Fibroblast of lung (primary cell): ENCODE measurements at regions not wholly inside any gene's neighbourhood (a gene's known extent, or its start where the extent isn't known, plus 50 kb on each side); places are given as distances from the start of the nearest gene placed in this dataset.
"Not testable (repeated sequence)": the region's sequence is repeated elsewhere in the genome, so short reads cannot be mapped to it uniquely, and the experiment has no call there.

ENCODE experiments used
- DNase-seq, 2 donors: peaks; one replicate each; pipeline versions ENCODE4 v3.0.0 to v3.0.0-alpha.2; 2010; ENCODE audit warnings: low read depth in 2 of 2
- H2AFZ ChIP-seq: 2 replicates; pipeline ENCODE4 v1.5.1; 2012; ENCODE audit warnings: low read length, control low read depth, inconsistent platforms
- H3K27ac ChIP-seq: 2 replicates; pipeline ENCODE4 v1.5.1; 2011; ENCODE audit warnings: low read length, control low read depth; ENCODE audit not compliant: insufficient read depth
- H3K27me3 ChIP-seq: 2 replicates; pipeline ENCODE4 v1.5.1; 2011; ENCODE audit warnings: mild to moderate bottlenecking, low read length; ENCODE audit not compliant: control insufficient read depth, insufficient read depth
- H3K36me3 ChIP-seq: 2 replicates; pipeline ENCODE4 v1.5.1; 2011; ENCODE audit warnings: low read length; ENCODE audit not compliant: control insufficient read depth, insufficient read depth
- H3K4me1 ChIP-seq: 2 replicates; pipeline ENCODE4 v1.5.1; 2011; ENCODE audit warnings: low read length; ENCODE audit not compliant: control insufficient read depth, insufficient read depth; ENCODE audit errors: extremely low read depth
- H3K4me2 ChIP-seq: 2 replicates; pipeline ENCODE4 v1.5.1; 2011; ENCODE audit warnings: low read length, control low read depth; ENCODE audit not compliant: insufficient read depth; ENCODE audit errors: extremely low read depth
- H3K4me3 ChIP-seq, 4 experiments: fragments of 200-600 bp in 1 of 4; sonication (generic) in 1 of 4; replicated peaks in 1 of 4; 2 replicates each; pipeline ENCODE4 v1.5.1; 2011 to 2016; ENCODE audit warnings: low read length in 4 of 4, low read depth in 3 of 4, mild to moderate bottlenecking in 3 of 4, control low read depth in 2 of 4, inconsistent platforms in 1 of 4, mixed read lengths in 1 of 4; ENCODE audit not compliant: insufficient read depth in 1 of 4; ENCODE audit errors: control extremely low read depth in 1 of 4
- H3K79me2 ChIP-seq: 2 replicates; pipeline ENCODE4 v1.5.1; 2012; ENCODE audit warnings: mild to moderate bottlenecking, low read length, inconsistent platforms; ENCODE audit not compliant: control insufficient read depth, insufficient read depth
- H3K9ac ChIP-seq: 2 replicates; pipeline ENCODE4 v1.5.1; 2011; ENCODE audit warnings: mild to moderate bottlenecking, low read length, control low read depth; ENCODE audit not compliant: insufficient read depth
- H3K9me3 ChIP-seq: 2 replicates; pipeline ENCODE4 v1.5.1; 2012; ENCODE audit warnings: low read depth, low read length; ENCODE audit not compliant: control insufficient read depth, insufficient read depth
- H4K20me1 ChIP-seq: 2 replicates; pipeline ENCODE4 v1.5.1; 2011; ENCODE audit warnings: low read length; ENCODE audit not compliant: control insufficient read depth, insufficient read depth; ENCODE audit errors: extremely low read depth
- CTCF ChIP-seq, 2 donors: IDR thresholded peaks in 1 of 2; conservative IDR thresholded peaks in 1 of 2; 1 replicate in 1 of 2; 2 replicates in 1 of 2; pipeline ENCODE4 v1.5.1; 2011 to 2012; ENCODE audit warnings: low read length in 2 of 2, control low read depth in 1 of 2, inconsistent platforms in 1 of 2, low read depth in 1 of 2, mild to moderate bottlenecking in 1 of 2
- EZH2 ChIP-seq: IDR thresholded peaks from 2 replicates; pipeline ENCODE4 v1.5.1; 2012; ENCODE audit warnings: low read length, control low read depth, mild to moderate bottlenecking; ENCODE audit errors: missing control alignments

- TF ChIP-seq EZH2 (no peak), CTCF (conservative IDR thresholded peaks at IDR 0.05 in 1 of 2, IDR thresholded peaks at IDR 0.05 in 1 of 2; ENCODE audit: low read depth in 1 of 2, low read length in 2 of 2) (no peak)
- Histone ChIP-seq H3K27ac (no peak overlapping the region), H4K20me1 (no peaks in the 10 kb centered on the region), H3K79me2 (no peaks in the 10 kb centered on the region), H3K9ac (no peak overlapping the region), H3K4me2 (no peak overlapping the region), H2AFZ (no peak overlapping the region), H3K27me3 (no peaks in the 10 kb centered on the region), H3K36me3 (no peaks in the 10 kb centered on the region), H3K9me3 (no peaks in the 10 kb centered on the region), H3K4me3 (no peak overlapping the region), H3K4me1 (no peaks in the 10 kb centered on the region)
- DNase-seq: no peak
Observed at GRCh38 chr7:118420888-118421287, 196.4 kb downstream of the ANKRD7 start.

GRCh38 chr7:118429141-118429540, 204.6 kb downstream of the ANKRD7 start:
- no peak overlapping the region for H2AFZ ChIP-seq
- no peak overlapping the region for H3K27ac ChIP-seq
- no peaks in the 10 kb centered on the region for H3K4me1 ChIP-seq
- no peaks in the 10 kb centered on the region for H3K9me3 ChIP-seq
- peak in 1 of 2 donors; percentile 35 for DNase-seq
- no peaks in the 10 kb centered on the region for H3K36me3 ChIP-seq
- H3K27me3 ChIP-seq: no peaks in the 10 kb centered on the region
- H3K4me2 ChIP-seq: no peak overlapping the region
- TF ChIP-seq EZH2 (no peak), CTCF (conservative IDR thresholded peaks at IDR 0.05 in 1 of 2, IDR thresholded peaks at IDR 0.05 in 1 of 2; ENCODE audit: low read depth in 1 of 2, low read length in 2 of 2) (no peak)
- no peaks in the 10 kb centered on the region for H4K20me1 ChIP-seq
- no peak overlapping the region for H3K4me3 ChIP-seq
- H3K79me2 ChIP-seq: no peaks in the 10 kb centered on the region
- H3K9ac ChIP-seq: no peak overlapping the region

- TF ChIP-seq CTCF (conservative IDR thresholded peaks at IDR 0.05 in 1 of 2, IDR thresholded peaks at IDR 0.05 in 1 of 2; ENCODE audit: low read depth in 1 of 2, low read length in 2 of 2) (no peak), EZH2 (no peak)
- no peak overlapping the region for H3K9ac ChIP-seq
- no peaks in the 10 kb centered on the region for H3K79me2 ChIP-seq
- no peaks in the 10 kb centered on the region for H3K27me3 ChIP-seq
- H3K27ac ChIP-seq: no peak overlapping the region
- no peaks in the 10 kb centered on the region for H3K9me3 ChIP-seq
- no peak for DNase-seq
- no peaks in the 10 kb centered on the region for H4K20me1 ChIP-seq
- H3K36me3 ChIP-seq: no peaks in the 10 kb centered on the region
- no peak overlapping the region for H3K4me2 ChIP-seq
- H3K4me3 ChIP-seq: no peak overlapping the region
- H2AFZ ChIP-seq: no peak overlapping the region
- no peaks in the 10 kb centered on the region for H3K4me1 ChIP-seq
Observed at GRCh38 chr7:118436663-118437062, 212.2 kb downstream of the ANKRD7 start.

- DNase-seq, H3K27me3 ChIP-seq, H3K9me3 ChIP-seq, H3K4me3 ChIP-seq, H3K36me3 ChIP-seq, H3K79me2 ChIP-seq, H3K27ac ChIP-seq, H4K20me1 ChIP-seq, H3K4me1 ChIP-seq, H2AFZ ChIP-seq, H3K4me2 ChIP-seq, H3K9ac ChIP-seq: not testable (repeated sequence)
Observed at GRCh38 chr7:118449030-118449429, 224.5 kb downstream of the ANKRD7 start.
